GM13976 (cell line): ENCODE measurements at regions not wholly inside any gene's neighbourhood (a gene's known extent, or its start where the extent isn't known, plus 50 kb on each side); places are given as distances from the start of the nearest gene placed in this dataset.

ENCODE experiments used
- DNase-seq: peaks from one replicate; pipeline ENCODE4 v3.0.0; 2012; ENCODE audit warnings: low spot score
- in situ Hi-C: fragments of 300-500 bp; cut with MboI; formaldehyde crosslinking; loops from one replicate; pipeline ENCODE4 v1.12.0; 2022; ENCODE audit warnings: low sequenced_read_pairs, mixed read lengths, inconsistent platforms; ENCODE audit not compliant: unreplicated experiment
- TF ChIP-seq, protein P1 (sequence below): IDR thresholded peaks from 2 replicates; pipeline ENCODE4 v1.5.1; 2012; ENCODE audit warnings: borderline replicate concordance, mild to moderate bottlenecking; ENCODE audit not compliant: insufficient read depth; ENCODE audit errors: extremely low read depth, missing control alignments, control extremely low read depth

GRCh38 chrX:10744007-10744406 lies 123.6 kb upstream of the MID1 start:
- DNase-seq: no peak
- TF ChIP-seq, protein P1, sequence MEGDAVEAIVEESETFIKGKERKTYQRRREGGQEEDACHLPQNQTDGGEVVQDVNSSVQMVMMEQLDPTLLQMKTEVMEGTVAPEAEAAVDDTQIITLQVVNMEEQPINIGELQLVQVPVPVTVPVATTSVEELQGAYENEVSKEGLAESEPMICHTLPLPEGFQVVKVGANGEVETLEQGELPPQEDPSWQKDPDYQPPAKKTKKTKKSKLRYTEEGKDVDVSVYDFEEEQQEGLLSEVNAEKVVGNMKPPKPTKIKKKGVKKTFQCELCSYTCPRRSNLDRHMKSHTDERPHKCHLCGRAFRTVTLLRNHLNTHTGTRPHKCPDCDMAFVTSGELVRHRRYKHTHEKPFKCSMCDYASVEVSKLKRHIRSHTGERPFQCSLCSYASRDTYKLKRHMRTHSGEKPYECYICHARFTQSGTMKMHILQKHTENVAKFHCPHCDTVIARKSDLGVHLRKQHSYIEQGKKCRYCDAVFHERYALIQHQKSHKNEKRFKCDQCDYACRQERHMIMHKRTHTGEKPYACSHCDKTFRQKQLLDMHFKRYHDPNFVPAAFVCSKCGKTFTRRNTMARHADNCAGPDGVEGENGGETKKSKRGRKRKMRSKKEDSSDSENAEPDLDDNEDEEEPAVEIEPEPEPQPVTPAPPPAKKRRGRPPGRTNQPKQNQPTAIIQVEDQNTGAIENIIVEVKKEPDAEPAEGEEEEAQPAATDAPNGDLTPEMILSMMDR: no peak
- in situ Hi-C loops: loop anchor here (25.0 kb wide), 1 partner anchor 557 kb away; no protein-coding TSS in a partner anchor

GRCh38 chrX:10747975-10748374 lies 127.6 kb upstream of the MID1 start:
- no peak for DNase-seq
- in situ Hi-C loops: loop anchor here (25.0 kb wide), 1 partner anchor 561 kb away; no protein-coding TSS in a partner anchor
- TF ChIP-seq, protein P1: no peak

- no peak for DNase-seq
- TF ChIP-seq, protein P1: no peak
- in situ Hi-C loops: loop anchor here (25.0 kb wide), 1 partner anchor 562 kb away; no protein-coding TSS in a partner anchor
Measured at GRCh38 chrX:10749113-10749512, 128.7 kb upstream of the MID1 start.

DNA sequence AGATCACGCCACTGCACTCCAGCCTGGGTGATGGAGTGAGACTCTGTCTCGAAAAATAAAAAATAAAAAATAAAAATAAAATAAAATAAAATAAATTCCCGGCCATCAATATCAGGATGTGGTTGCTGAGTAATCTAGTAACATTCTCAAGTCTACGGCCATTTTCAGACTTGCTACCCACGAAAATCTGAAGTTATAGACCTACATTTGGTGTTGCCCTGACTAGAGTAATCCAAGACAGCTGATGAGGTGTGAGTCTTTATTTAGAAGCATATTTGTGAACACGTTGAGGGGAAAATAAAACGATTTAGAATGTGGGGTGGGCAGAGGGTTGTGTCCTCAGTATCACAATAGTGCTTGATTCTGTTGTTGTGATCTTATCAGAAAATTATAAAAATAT lies 130.2 kb upstream of the MID1 start:
- TF ChIP-seq, protein P1: no peak
- in situ Hi-C loops: no loop called here
- no peak for DNase-seq

DNA sequence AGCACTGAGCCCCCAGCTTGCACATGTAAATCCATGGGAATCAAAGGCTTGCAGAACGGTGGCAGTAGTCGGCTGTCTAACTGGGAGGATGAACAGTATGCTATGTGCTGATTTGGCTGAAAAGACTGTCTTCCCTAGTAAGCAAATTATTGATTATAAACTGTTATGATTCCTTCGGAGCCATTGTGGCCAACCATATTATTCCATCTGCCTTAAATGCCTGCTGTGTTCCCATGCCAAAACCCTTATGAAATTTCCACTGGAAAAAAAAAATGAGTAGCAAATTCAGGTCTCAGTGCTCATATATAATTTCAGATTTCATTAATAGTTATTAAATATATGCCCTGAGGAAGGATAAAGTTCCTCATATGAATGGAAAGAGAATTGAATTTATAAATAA lies 132.7 kb upstream of the MID1 start:
- in situ Hi-C loops: no loop called here
- no peak for DNase-seq
- TF ChIP-seq, protein P1: no peak

- TF ChIP-seq, protein P1: no peak
- in situ Hi-C loops: no loop called here
- no peak for DNase-seq
Measured at GRCh38 chrX:10754445-10754844, 134.1 kb upstream of the MID1 start.
